HTR-8/SVneo (cell line): ENCODE measurements at regions not wholly inside any gene's neighbourhood (a gene's known extent, or its start where the extent isn't known, plus 50 kb on each side); places are given as distances from the start of the nearest gene placed in this dataset.

Experiments used
- DNase-seq: peaks from one replicate; pipeline ENCODE4 v3.0.0; 2011; ENCODE audit warnings: low spot score, mixed read lengths; ENCODE audit not compliant: insufficient read length
- FAIRE-seq: peaks from 2 replicates; lab custom pipeline; 2011; peaks lifted over from hg19 to GRCh38; lab: Jason Lieb, UNC

GRCh38 chr19:20256606-20257005 is 89.6 kb downstream of the ZNF486 start:
- FAIRE-seq = no peak
- DNase-seq = no peak

GRCh38 chr19:20254121-20254520 is 87.1 kb downstream of the ZNF486 start:
- FAIRE-seq (no peak), DNase-seq (no peak)

GRCh38 chr19:20252613-20253012 is 85.6 kb downstream of the ZNF486 start:
- FAIRE-seq = no peak

GRCh38 chr19:20250627-20251026 is 83.6 kb downstream of the ZNF486 start:
- FAIRE-seq (no peak), DNase-seq (no peak)

More at GRCh38 chr19:20252613-20253012, 85.6 kb downstream of the ZNF486 start:
- DNase-seq = no peak

- DNase-seq (no peak), FAIRE-seq (no peak)
Measured at GRCh38 chr19:20250121-20250520, 83.1 kb downstream of the ZNF486 start.
